ENCODE measurements at regions not wholly inside any gene's neighbourhood (a gene's known extent, or its start where the extent isn't known, plus 50 kb on each side); places are given as distances from the start of the nearest gene placed in this dataset.

DNA sequence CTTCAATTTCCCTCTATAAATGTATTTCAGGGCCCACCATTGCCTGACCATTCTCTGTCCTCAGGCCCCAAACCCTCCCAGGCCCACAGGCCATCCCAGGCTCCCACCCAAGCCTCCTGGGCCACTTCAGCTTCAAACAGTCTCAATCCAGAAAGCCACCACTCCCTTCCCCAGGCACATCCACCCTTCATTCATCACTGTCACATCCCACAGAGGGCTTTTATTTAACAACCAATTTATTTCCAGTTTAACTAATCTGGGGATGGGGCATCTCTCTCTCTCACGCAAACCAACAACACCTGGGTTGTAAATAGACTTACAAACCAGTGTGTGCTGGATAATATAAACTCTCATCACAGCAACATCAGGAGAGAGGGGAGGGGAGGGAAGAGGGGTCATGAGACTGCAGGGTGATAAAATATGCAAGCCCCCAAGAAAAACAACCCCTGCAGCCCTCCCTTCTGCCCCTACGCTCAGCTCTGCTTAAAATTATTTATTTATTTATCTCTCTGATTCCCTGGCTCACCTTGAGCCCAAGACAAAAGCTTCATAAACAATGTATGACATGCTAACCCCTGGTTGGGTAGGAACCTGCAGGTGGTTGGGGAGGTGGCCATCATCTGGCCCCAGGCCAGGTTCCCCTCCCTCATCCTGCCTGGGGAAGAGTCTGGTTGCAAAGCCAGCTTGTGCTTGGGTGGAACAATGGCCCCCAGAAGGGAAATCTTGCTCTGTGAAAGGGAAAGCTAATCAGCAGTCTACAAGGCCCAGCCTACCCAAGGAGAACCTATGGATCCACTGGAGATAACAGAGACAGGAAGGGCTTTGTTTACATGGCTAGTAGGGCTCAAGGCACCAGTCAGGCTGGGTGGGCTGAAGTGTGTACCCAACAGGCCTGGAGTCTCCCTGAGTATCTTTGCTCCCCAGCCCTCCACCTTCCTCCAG lies 359.2 kb downstream of the BUD13 start:
- DNase-seq (ENCODE audit: low spot score) = no peak

GRCh38 chr11:116412118-116412889 lies 360.5 kb downstream of the BUD13 start:
- no peak for DNase-seq (ENCODE audit: low spot score)

DNA sequence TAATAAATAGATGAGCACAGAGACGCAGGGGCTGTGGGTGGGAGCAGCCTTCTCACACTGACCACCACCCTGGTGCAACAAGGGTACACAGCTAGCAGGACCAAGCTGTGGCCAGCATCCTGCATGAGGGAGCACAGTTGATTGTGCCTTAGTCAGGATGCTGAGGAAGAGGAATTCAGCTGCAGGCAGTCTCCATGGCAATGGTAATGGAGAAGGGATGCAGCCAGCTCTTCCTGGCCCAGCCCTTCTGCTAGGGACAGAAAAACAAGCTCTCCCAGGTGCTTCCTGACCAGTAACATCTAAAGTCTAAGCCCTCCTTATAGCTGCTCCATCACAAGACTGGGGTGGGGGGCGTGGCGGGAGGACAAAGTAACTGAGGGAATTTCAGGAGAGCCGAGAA lies 363.5 kb downstream of the BUD13 start:
- no peak for DNase-seq (ENCODE audit: low spot score)

DNA sequence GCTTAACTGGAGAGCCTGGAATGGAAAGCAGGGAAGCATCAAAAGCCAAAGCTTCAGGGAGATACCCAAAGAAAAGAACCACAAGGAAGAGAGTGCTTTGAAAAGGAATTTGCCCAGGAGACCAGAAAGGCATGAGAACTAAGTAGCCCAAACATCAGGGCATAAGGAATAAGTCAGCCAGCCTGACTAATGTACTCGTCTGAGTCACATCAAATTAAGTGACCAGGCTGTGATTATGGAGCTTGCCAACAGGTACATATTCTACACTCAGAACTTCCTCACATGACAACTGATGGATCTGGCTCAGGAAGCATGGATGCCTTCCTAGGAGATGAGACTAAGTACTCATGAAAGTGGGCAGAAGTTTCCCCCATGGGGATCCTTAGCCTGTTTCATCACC lies 366.7 kb downstream of the BUD13 start:
- DNase-seq (ENCODE audit: low spot score) = no peak

GRCh38 chr11:116404462-116404798 lies 368.4 kb downstream of the BUD13 start:
- no peak for DNase-seq (ENCODE audit: low spot score)

GRCh38 chr11:116403794-116404461 lies 368.9 kb downstream of the BUD13 start:
- DNase-seq (ENCODE audit: low spot score) = no peak

DNA sequence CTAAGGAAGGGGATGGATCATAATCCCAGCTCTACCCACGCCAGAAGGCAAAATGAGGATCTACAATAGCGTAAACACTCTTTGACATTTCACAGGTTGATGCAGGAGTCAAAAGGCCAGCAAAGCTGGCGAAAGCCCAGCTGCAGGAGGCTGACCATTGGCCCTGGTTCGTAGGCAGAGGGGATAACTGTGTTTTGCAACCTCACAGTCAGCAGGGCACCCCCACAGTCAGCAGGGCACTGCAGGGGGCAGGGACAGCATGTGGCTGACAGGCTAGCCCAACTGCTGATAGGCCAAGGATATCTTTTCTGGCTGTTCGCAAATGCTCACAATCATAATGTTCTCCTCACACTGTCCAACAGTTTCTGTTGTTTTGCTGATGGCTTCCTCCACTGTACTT lies 372.7 kb downstream of the BUD13 start:
- no peak for DNase-seq (ENCODE audit: low spot score)

- no peak for DNase-seq (ENCODE audit: low spot score)
Measured at GRCh38 chr11:116397602-116398084, 375.1 kb downstream of the BUD13 start.

- peak; percentile 77 for DNase-seq (ENCODE audit: low spot score)
Measured at GRCh38 chr11:116396331-116396730, 376.5 kb downstream of the BUD13 start.

- no peak for DNase-seq (ENCODE audit: low spot score)
Measured at GRCh38 chr11:116394022-116394421, 378.8 kb downstream of the BUD13 start.

DNA sequence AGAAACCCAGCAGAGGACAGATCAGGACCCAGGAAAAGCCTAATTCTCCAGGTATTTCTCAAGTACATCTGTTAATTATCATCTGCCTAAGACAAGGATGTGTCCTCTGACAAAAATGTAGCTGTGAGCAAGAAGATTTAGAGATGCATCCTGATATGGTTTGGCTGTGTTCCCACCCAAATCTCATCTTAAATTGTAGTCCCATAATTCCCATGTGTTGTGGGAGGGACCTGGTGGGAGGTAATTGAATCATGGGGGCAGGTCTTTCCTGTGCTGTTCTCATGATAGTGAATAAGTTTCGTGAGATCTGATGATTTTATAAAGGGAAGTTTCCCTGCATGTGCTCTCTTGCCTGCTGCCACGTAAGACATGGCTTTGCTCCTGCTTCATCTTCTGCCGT lies 381.8 kb downstream of the BUD13 start:
- no peak for DNase-seq (ENCODE audit: low spot score)

GRCh38 chr11:116388146-116388545 lies 384.6 kb downstream of the BUD13 start:
- no peak for DNase-seq (ENCODE audit: low spot score)

GRCh38 chr11:116387641-116388040 lies 385.1 kb downstream of the BUD13 start:
- no peak for DNase-seq (ENCODE audit: low spot score)

- no peak for DNase-seq (ENCODE audit: low spot score)
Measured at GRCh38 chr11:116386118-116386699, 386.6 kb downstream of the BUD13 start.

GRCh38 chr11:116384876-116385275 lies 387.9 kb downstream of the BUD13 start:
- no peak for DNase-seq (ENCODE audit: low spot score)

- DNase-seq (ENCODE audit: low spot score) = no peak
Measured at GRCh38 chr11:116384407-116384806, 388.4 kb downstream of the BUD13 start.

- DNase-seq (ENCODE audit: low spot score) = peak; percentile 44
Measured at GRCh38 chr11:116379185-116379828, 393.5 kb downstream of the BUD13 start.

DNA sequence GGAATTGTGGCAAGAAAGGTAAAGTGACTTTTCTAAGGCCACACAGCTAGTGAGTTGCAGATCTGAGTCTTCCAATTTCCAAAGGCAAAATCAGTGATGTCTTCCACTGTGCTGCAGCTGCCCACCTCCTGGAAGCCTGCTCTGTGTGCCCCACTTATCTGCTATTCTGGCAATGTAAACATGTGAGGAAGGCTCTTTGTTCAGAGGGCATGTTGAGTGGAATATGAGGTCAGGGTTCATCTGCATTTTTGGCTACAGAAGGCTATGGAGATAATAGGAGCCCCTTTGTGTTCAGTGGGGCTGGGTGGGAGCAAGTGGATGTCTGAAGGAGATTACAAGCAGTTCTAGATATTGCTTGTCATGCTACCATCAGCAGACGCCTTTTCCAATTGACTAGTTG lies 396.2 kb downstream of the BUD13 start:
- DNase-seq (ENCODE audit: low spot score) = no peak

GRCh38 chr11:116376054-116376453 lies 396.7 kb downstream of the BUD13 start:
- no peak for DNase-seq (ENCODE audit: low spot score)

GRCh38 chr11:116375221-116375620 lies 397.6 kb downstream of the BUD13 start:
- DNase-seq (ENCODE audit: low spot score) = no peak

DNA sequence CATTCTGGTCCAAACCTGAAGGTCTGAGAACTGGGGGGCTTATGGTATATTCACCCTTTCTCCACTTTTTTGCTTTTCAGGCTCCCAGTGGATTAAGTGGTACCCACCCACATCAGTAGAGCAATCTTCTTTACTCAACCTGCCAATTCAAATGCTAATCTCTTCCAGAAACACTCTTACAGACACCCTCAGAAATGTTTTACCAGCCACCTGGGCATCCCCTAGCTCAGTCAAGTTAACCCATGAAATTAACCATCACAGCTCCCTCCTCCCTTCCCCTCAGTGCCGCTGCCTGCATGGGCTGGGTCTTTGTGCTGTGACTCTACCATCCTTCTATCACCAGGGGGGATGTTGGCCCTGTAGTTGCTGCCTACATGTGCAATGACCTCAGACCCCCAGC lies 398.7 kb downstream of the BUD13 start:
- no peak for DNase-seq (ENCODE audit: low spot score)

Data from kidney capillary endothelial cell (primary cell).